NB4 (cell line): ENCODE measurements at regions not wholly inside any gene's neighbourhood (a gene's known extent, or its start where the extent isn't known, plus 50 kb on each side); places are given as distances from the start of the nearest gene placed in this dataset.

Experiments used
- CTCF ChIP-seq: IDR thresholded peaks from one replicate; pipeline ENCODE4 v1.5.1; 2012; ENCODE audit warnings: low read depth, low read length
- MAX ChIP-seq: IDR thresholded peaks from 2 replicates; pipeline ENCODE4 v1.6.1; 2011; ENCODE audit warnings: low read depth, low read length
- MYC ChIP-seq: IDR thresholded peaks from 2 replicates; pipeline ENCODE4 v1.6.1; 2011; ENCODE audit warnings: low read depth, low read length
- POLR2A ChIP-seq: IDR thresholded peaks from 2 replicates; pipeline ENCODE4 v1.6.1; 2011; ENCODE audit warnings: mild to moderate bottlenecking; ENCODE audit not compliant: insufficient read length; ENCODE audit errors: extremely low read depth

GRCh38 chr9:107127608-107128007, 155.5 kb upstream of the RAD23B start:
- TF ChIP-seq CTCF (no peak), POLR2A (no peak), MAX (no peak), MYC (no peak)
